GM10266 (cell line): ENCODE measurements at regions not wholly inside any gene's neighbourhood (a gene's known extent, or its start where the extent isn't known, plus 50 kb on each side); places are given as distances from the start of the nearest gene placed in this dataset.
"Not testable (repeated sequence)": the region's sequence is repeated elsewhere in the genome, so short reads cannot be mapped to it uniquely, and the experiment has no call there.

Experiments
- DNase-seq: peaks from one replicate; pipeline ENCODE4 v3.0.0; 2012; ENCODE audit errors: extremely low spot score
- TF ChIP-seq, protein P1 (sequence below): IDR thresholded peaks from 2 replicates; pipeline ENCODE4 v1.5.1; 2012; ENCODE audit warnings: mild to moderate bottlenecking, low read depth; ENCODE audit not compliant: control insufficient read depth, insufficient read depth; ENCODE audit errors: missing control alignments

DNA sequence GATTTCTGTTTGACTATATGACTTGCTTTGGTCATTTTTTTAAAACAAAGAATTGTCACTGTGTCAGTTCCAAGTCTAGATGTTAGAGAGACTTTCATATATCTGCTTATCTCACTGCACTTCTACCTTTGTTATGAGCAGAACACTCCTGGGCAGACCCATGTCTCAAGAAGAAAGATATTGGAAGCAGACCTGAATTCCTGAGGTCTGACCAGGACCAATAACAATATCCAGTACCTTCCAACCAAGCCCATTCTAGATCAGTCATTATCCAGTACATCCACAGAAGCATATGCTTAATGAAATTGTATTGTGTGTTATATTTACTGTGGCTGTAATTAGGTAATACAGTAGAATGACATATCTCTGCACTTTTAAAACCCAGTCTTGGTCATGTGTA, 811.3 kb upstream of the GBE1 start:
- DNase-seq: no peak
- TF ChIP-seq, protein P1, sequence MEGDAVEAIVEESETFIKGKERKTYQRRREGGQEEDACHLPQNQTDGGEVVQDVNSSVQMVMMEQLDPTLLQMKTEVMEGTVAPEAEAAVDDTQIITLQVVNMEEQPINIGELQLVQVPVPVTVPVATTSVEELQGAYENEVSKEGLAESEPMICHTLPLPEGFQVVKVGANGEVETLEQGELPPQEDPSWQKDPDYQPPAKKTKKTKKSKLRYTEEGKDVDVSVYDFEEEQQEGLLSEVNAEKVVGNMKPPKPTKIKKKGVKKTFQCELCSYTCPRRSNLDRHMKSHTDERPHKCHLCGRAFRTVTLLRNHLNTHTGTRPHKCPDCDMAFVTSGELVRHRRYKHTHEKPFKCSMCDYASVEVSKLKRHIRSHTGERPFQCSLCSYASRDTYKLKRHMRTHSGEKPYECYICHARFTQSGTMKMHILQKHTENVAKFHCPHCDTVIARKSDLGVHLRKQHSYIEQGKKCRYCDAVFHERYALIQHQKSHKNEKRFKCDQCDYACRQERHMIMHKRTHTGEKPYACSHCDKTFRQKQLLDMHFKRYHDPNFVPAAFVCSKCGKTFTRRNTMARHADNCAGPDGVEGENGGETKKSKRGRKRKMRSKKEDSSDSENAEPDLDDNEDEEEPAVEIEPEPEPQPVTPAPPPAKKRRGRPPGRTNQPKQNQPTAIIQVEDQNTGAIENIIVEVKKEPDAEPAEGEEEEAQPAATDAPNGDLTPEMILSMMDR: no peak

DNA sequence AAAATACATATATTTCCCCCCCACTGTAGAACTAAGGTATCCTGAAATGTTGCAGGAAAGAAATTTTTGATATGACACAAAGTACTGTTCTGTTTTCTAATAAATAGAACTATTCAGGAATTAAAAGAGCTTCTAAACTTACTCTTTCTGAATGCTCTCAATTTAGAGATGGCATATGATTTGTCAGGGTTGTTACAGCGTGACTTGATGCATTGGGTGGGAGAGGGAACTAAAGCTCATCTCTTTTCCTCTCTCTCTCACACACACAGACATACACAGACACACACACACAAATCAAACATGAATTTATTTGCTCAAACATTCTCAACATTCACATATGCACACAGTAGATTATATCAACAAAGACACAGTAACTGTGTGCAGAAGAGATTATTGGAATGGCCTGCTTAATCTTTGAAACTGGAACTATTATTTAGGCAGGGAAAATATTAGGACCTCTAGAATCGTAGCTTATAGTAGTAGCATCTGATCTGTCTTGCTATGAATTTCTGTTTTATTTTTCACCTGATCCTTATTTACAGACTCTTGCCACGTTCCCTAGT, 807.4 kb upstream of the GBE1 start:
- DNase-seq: no peak
- TF ChIP-seq, protein P1: no peak

DNA sequence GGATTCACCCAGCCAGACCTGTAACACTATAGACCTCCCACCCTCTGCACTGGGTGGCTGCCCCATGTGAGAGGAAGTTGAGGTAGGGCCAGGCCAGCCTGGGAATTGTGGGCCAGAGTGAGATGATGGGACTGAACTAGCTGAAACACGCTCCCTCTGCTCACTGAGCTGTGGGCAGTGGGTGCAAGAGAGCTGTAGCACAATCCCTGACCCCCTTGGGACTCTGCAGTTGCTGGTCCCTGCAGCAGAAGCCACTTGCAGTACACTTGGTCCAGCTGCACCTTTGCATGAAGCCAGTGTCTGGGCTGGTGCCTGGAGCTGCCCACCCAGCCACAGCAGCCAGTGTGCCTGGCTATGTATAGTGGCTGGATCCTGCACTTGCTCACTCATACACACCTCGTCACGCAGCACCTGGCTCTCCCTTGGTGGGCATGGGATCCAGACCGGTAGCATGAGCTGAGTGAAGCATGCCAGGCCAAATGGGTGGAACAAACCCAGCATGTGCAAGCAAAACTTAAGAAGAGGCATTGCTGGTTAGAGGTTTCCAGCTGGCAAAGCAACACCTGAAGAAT, 805.7 kb upstream of the GBE1 start:
- no peak for DNase-seq
- TF ChIP-seq, protein P1: no peak

DNA sequence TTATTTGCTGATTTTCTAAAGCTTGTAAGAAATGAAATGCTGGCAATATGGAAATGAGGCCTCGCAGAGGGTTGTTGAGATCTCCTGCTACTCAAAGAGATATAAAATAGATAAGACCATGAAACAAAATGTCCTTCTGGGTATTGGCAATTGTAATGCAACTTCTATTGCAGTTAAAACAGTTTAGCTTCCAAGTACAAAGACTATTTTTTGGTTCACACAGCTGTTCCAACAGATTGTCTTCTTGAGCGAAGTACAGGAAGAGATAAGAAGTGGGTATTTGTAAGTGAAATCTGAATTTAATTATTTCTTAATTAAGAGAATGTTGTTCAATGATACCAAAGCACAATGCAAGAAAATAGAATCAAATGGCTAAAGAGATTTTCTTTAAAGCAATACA, 801.5 kb upstream of the GBE1 start:
- no peak for DNase-seq
- TF ChIP-seq, protein P1: no peak

DNA sequence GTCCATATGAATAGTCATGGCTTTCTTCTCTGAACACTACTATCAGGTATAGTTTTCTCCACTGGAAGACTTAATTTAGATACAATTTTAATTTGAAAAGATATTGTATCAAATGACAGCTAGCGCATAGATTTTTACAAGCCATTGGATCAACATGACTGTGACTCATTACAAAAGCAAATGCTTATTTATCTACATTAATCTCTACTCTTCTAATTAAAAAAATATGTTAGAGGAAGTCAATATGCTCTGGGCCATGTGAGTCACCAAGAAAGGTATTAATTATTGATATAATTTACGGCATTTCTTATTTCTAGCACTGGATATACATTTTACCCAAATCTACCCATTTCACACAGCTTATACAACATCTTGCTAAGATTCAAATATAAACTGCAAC, 800.3 kb upstream of the GBE1 start:
- TF ChIP-seq, protein P1: no peak
- no peak for DNase-seq

DNA sequence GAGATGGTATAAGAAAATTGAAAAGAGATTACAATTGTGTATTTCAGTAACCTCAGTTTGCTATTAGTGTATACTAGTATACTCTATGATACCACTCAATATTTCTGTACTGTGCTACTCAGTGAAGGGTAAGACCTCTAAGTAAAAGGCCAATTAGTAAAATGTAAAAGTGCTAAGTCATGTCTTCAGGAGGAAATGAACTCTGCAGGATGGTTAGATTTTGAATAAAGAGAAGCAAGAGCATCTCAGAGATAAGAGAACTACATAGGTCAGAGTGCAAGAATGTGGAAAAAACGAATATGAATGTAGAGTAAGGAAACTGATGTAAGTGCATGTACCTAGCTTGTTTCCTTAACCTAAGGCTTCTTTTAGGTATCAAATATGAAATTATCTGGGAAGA, 796.6 kb upstream of the GBE1 start:
- no peak for DNase-seq
- TF ChIP-seq, protein P1: no peak

DNA sequence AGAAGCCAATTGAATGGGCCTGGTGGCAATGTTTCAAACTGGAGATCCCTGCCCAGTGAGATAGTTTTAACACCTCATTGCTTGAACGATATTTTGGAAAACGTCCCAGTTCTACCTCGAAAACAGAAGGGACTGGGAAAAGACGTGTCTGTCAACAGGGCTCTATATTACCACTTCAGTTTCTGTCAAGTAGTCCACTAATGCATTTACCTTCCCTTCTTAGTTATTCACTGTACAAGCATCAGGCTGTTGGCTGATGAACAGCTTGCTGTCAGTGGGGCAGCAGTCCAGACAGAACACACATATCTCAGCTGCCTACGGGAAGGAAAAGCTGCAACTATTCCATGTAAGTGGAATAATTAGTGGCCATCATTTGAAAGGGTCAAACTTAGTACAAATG, 794.7 kb upstream of the GBE1 start:
- TF ChIP-seq, protein P1: no peak
- DNase-seq: no peak

DNA sequence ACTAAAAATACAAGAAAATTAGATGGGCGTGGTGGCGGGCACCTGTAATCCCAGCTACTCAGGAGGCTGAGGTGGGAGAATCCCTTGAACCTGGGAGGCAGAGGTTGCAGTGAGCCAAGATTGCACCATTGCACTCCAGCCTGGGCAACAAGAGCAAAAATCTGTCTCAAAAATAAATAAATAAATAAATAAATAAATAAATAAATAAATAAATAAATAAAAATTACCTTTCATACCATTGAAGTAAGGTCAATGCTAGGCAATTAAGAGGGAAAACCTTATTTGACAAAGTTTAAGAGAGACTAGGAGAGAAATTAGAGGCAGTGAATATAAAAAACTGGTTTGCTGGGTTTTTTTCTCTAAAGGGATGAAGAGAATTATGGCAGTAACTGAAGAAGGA, 781.1 kb upstream of the GBE1 start:
- not testable (repeated sequence) for DNase-seq
